ENCODE measurements at regions not wholly inside any gene's neighbourhood (a gene's known extent, or its start where the extent isn't known, plus 50 kb on each side); places are given as distances from the start of the nearest gene placed in this dataset.

DNA sequence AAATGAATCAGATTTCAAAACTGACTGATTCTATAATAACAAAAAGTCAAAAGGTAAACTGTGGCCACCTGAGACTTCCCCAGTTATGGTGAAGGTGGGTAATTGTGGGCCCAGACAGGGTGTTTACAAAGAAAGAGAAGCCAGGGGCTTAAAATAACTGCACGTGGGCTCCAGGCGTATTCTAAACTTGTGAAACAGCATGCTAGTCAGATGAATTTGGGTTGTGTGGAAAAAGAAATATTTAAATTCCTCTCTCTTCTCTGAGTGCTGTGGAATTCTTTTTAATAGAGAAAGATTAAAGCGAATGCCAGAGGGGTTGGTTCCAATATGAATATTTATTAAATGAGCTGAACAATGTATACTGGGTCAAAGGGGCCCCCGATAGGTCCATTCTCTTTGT, 166.3 kb upstream of the AFDN start (continued):
- TF ChIP-seq, protein P1, sequence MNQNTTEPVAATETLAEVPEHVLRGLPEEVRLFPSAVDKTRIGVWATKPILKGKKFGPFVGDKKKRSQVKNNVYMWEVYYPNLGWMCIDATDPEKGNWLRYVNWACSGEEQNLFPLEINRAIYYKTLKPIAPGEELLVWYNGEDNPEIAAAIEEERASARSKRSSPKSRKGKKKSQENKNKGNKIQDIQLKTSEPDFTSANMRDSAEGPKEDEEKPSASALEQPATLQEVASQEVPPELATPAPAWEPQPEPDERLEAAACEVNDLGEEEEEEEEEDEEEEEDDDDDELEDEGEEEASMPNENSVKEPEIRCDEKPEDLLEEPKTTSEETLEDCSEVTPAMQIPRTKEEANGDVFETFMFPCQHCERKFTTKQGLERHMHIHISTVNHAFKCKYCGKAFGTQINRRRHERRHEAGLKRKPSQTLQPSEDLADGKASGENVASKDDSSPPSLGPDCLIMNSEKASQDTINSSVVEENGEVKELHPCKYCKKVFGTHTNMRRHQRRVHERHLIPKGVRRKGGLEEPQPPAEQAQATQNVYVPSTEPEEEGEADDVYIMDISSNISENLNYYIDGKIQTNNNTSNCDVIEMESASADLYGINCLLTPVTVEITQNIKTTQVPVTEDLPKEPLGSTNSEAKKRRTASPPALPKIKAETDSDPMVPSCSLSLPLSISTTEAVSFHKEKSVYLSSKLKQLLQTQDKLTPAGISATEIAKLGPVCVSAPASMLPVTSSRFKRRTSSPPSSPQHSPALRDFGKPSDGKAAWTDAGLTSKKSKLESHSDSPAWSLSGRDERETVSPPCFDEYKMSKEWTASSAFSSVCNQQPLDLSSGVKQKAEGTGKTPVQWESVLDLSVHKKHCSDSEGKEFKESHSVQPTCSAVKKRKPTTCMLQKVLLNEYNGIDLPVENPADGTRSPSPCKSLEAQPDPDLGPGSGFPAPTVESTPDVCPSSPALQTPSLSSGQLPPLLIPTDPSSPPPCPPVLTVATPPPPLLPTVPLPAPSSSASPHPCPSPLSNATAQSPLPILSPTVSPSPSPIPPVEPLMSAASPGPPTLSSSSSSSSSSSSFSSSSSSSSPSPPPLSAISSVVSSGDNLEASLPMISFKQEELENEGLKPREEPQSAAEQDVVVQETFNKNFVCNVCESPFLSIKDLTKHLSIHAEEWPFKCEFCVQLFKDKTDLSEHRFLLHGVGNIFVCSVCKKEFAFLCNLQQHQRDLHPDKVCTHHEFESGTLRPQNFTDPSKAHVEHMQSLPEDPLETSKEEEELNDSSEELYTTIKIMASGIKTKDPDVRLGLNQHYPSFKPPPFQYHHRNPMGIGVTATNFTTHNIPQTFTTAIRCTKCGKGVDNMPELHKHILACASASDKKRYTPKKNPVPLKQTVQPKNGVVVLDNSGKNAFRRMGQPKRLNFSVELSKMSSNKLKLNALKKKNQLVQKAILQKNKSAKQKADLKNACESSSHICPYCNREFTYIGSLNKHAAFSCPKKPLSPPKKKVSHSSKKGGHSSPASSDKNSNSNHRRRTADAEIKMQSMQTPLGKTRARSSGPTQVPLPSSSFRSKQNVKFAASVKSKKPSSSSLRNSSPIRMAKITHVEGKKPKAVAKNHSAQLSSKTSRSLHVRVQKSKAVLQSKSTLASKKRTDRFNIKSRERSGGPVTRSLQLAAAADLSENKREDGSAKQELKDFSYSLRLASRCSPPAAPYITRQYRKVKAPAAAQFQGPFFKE (tag by site-specific recombination; IDR thresholded peaks at IDR 0.05; ENCODE audit: borderline replicate concordance), result no peak
- TF ChIP-seq ZNF585B (tag by site-specific recombination; IDR thresholded peaks at IDR 0.05), result no peak
- no peak for TF ChIP-seq ZNF394 (tag by site-specific recombination; IDR thresholded peaks at IDR 0.05; ENCODE audit: borderline replicate concordance)
- TF ChIP-seq ZBTB20 (tag by site-specific recombination; IDR thresholded peaks at IDR 0.05), result no peak
- TF ChIP-seq ZNF776 (tag by site-specific recombination; IDR thresholded peaks at IDR 0.05; ENCODE audit: borderline replicate concordance), result no peak
- TF ChIP-seq, protein P2, sequence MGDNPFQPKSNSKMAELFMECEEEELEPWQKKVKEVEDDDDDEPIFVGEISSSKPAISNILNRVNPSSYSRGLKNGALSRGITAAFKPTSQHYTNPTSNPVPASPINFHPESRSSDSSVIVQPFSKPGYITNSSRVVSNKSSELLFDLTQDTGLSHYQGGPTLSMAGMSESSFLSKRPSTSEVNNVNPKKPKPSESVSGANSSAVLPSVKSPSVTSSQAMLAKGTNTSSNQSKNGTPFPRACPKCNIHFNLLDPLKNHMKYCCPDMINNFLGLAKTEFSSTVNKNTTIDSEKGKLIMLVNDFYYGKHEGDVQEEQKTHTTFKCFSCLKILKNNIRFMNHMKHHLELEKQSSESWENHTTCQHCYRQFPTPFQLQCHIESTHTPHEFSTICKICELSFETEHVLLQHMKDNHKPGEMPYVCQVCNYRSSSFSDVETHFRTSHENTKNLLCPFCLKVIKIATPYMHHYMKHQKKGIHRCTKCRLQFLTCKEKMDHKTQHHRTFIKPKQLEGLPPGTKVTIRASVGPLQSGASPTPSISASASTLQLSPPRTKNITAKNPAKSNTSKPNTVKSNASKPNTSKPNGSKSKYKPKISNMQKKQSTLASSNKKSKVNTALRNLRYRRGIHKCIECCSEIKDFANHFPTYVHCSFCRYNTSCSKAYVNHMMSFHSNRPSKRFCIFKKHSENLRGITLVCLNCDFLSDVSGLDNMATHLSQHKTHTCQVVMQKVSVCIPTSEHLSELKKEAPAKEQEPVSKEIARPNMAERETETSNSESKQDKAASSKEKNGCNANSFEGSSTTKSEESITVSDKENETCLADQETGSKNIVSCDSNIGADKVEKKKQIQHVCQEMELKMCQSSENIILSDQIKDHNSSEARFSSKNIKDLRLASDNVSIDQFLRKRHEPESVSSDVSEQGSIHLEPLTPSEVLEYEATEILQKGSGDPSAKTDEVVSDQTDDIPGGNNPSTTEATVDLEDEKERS (tag by site-specific recombination; IDR thresholded peaks at IDR 0.05), result no peak

DNA sequence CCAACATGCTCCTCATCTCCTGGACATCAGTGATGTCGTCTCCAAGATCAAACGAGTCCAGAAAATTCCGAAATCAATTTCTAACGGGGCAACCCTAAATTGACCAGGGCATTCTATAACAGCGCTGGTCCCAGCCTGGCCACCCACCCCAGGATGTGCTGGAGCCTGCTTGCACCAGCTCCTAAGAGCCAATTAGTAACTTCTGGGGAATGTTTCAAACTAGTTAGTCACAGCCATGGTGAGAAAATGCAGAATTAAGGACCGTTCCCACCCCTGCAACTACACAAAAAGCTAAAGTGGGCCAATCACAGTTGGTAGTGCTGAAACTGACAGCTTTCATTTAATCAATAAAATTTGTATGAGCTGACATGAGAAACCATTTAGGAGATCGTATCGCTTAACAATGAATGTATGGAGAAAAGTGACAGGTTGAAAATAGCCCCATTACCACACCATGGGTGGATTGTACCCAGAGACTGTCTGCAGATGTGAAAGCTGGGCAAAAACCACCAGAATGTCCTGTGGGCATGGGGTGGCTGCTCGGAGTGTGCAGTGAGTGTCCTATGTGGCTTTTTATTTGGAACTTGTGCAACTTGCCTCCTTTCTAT, 165.7 kb upstream of the AFDN start:
- H3K27ac ChIP-seq (ENCODE audit: extremely low read depth, low read depth, low read length), result no peak overlapping the region
- POLR2A ChIA-PET, result no interaction called here
- H3K9me3 ChIP-seq (ENCODE audit: control insufficient read depth, insufficient read depth, low read depth, low read length), result no peaks in the 10 kb centered on the region
- no peaks in the 10 kb centered on the region for H3K4me1 ChIP-seq (ENCODE audit: control insufficient read depth, insufficient read depth, low read length)
- H3K4me3 ChIP-seq (ENCODE audit: low read depth, low read length), result no peak overlapping the region
- CTCF ChIA-PET, result interaction anchor here (0.6 kb wide), 1 partner anchor 93 kb away, joined by 3 read pairs; no protein-coding TSS in a partner anchor
- no peaks in the 10 kb centered on the region for H3K36me3 ChIP-seq (ENCODE audit: control insufficient read depth in 2 of 2, insufficient read depth in 1 of 2, low read length in 2 of 2)
- TF ChIP-seq PRDM1 (tag by site-specific recombination; IDR thresholded peaks at IDR 0.05) (no peak), ZNF274 (IDR thresholded peaks at IDR 0.05; ENCODE audit: low read length) (no peak), ZNF274 (tag by site-specific recombination; IDR thresholded peaks at IDR 0.05; ENCODE audit: borderline replicate concordance) (no peak), HOXD13 (CRISPR knock-in tag; IDR thresholded peaks at IDR 0.05; ENCODE audit: borderline replicate concordance) (no peak), SP3 (tag by site-specific recombination; IDR thresholded peaks at IDR 0.05) (no peak), ZNF394 (tag by site-specific recombination; IDR thresholded peaks at IDR 0.05; ENCODE audit: borderline replicate concordance) (no peak), ZNF664 (tag by site-specific recombination; IDR thresholded peaks at IDR 0.05) (no peak), ZNF10 (tag by site-specific recombination; IDR thresholded peaks at IDR 0.05) (no peak), ZNF366 (tag by site-specific recombination; conservative IDR thresholded peaks at IDR 0.05) (no peak), ZNF571 (tag by site-specific recombination; IDR thresholded peaks at IDR 0.05) (no peak), ZNF248 (tag by site-specific recombination; IDR thresholded peaks at IDR 0.05) (no peak), ZNF654 (tag by site-specific recombination; IDR thresholded peaks at IDR 0.05; ENCODE audit: low read depth) (no peak), ZNF202 (tag by site-specific recombination; IDR thresholded peaks at IDR 0.05; ENCODE audit: borderline replicate concordance) (no peak), KLF8 (tag by site-specific recombination; IDR thresholded peaks at IDR 0.05) (no peak), ZNF423 (tag by site-specific recombination; IDR thresholded peaks at IDR 0.05) (no peak), SALL2 (tag by site-specific recombination; IDR thresholded peaks at IDR 0.05; ENCODE audit: borderline replicate concordance) (no peak), ZNF660 (tag by site-specific recombination; IDR thresholded peaks at IDR 0.05) (no peak)
- TF ChIP-seq, protein P3, sequence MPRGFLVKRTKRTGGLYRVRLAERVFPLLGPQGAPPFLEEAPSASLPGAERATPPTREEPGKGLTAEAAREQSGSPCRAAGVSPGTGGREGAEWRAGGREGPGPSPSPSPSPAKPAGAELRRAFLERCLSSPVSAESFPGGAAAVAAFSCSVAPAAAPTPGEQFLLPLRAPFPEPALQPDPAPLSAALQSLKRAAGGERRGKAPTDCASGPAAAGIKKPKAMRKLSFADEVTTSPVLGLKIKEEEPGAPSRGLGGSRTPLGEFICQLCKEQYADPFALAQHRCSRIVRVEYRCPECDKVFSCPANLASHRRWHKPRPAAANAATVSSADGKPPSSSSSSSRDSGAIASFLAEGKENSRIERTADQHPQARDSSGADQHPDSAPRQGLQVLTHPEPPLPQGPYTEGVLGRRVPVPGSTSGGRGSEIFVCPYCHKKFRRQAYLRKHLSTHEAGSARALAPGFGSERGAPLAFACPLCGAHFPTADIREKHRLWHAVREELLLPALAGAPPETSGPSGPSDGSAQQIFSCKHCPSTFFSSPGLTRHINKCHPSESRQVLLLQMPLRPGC (tag by site-specific recombination; IDR thresholded peaks at IDR 0.05), result no peak
- TF ChIP-seq, protein P4, sequence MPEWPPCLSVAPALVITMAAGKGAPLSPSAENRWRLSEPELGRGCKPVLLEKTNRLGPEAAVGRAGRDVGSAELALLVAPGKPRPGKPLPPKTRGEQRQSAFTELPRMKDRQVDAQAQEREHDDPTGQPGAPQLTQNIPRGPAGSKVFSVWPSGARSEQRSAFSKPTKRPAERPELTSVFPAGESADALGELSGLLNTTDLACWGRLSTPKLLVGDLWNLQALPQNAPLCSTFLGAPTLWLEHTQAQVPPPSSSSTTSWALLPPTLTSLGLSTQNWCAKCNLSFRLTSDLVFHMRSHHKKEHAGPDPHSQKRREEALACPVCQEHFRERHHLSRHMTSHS (tag by site-specific recombination; IDR thresholded peaks at IDR 0.05), result no peak
